Body of pancreas (tissue), 4 donors: ENCODE measurements at regions not wholly inside any gene's neighbourhood (a gene's known extent, or its start where the extent isn't known, plus 50 kb on each side); places are given as distances from the start of the nearest gene placed in this dataset.

Experiments
- POLR2A ChIP-seq, 3 donors: fragments of 450-650 bp; IDR thresholded peaks; one replicate each; pipeline ENCODE4 v1.6.1; 2016; ENCODE audit warnings: antibody characterized with exemption in 3 of 3, mild to moderate bottlenecking in 2 of 3
- TF ChIP-seq, protein P1 (sequence below), 7 experiments: fragments of 450-650 bp in 4 of 7; fragments of 200-600 bp in 3 of 7; sonication (generic) in 3 of 7; IDR thresholded peaks; one replicate each; pipeline ENCODE4 v1.5.1; 2016 to 2019; ENCODE audit warnings: antibody characterized with exemption in 7 of 7

DNA sequence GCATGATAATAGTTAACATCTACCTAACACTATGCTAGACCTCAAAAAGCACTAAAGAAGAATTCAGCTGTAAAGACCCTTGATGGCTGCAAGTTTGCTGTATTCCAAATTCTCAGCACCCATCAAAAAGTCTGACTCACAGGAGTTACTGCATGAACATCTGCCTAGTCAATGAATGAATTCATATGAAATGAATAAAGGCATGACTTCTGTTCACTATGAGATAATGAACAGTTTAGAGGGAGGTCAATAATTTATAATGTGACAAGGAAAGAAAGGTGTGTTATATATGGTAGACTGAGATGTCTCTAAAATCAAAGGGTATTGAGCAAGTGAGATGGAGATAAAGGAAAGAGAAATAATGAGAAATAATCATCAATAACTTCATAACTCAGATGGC, 508.2 kb upstream of the TGFBR2 start:
- no peak for TF ChIP-seq POLR2A (IDR thresholded peaks at IDR 0.05)
- TF ChIP-seq, protein P1, sequence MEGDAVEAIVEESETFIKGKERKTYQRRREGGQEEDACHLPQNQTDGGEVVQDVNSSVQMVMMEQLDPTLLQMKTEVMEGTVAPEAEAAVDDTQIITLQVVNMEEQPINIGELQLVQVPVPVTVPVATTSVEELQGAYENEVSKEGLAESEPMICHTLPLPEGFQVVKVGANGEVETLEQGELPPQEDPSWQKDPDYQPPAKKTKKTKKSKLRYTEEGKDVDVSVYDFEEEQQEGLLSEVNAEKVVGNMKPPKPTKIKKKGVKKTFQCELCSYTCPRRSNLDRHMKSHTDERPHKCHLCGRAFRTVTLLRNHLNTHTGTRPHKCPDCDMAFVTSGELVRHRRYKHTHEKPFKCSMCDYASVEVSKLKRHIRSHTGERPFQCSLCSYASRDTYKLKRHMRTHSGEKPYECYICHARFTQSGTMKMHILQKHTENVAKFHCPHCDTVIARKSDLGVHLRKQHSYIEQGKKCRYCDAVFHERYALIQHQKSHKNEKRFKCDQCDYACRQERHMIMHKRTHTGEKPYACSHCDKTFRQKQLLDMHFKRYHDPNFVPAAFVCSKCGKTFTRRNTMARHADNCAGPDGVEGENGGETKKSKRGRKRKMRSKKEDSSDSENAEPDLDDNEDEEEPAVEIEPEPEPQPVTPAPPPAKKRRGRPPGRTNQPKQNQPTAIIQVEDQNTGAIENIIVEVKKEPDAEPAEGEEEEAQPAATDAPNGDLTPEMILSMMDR (IDR thresholded peaks at IDR 0.05): no peak
